Activated CD4-positive, alpha-beta T cell treated with anti-CD3 and anti-CD28 coated beads, Interleukin-2, amount 10 ng/mL, durations not matched to agents 7 days and 5 days (primary cell): ENCODE measurements at regions not wholly inside any gene's neighbourhood (a gene's known extent, or its start where the extent isn't known, plus 50 kb on each side); places are given as distances from the start of the nearest gene placed in this dataset.

Source experiments
- CTCF ChIA-PET: fragments of 350-600 bp; sonication (Branson Sonifier 250); formaldehyde crosslinking; loops from one replicate; lab custom pipeline; 2021; ENCODE audit warnings: antibody characterized with exemption; lab: Charles Lee
- POLR2A ChIA-PET: fragments of 350-600 bp; sonication (Branson Sonifier 250); formaldehyde crosslinking; loops from one replicate; lab custom pipeline; 2021; ENCODE audit warnings: antibody characterized with exemption; lab: Charles Lee
- DNase-seq: peaks from one replicate; pipeline ENCODE4 v3.0.0-alpha.2; 2020
- H3K27ac Mint-ChIP-seq: one replicate; pipeline ENCODE4 v1.8.0; 2021; ENCODE audit warnings: mild to moderate bottlenecking, moderate library complexity, mixed read lengths
- H3K27me3 Mint-ChIP-seq: one replicate; pipeline ENCODE4 v1.8.0; 2021; ENCODE audit warnings: mixed read lengths
- H3K36me3 Mint-ChIP-seq: one replicate; pipeline ENCODE4 v1.8.0; 2021; ENCODE audit warnings: low read depth, mixed read lengths
- H3K4me1 Mint-ChIP-seq: one replicate; pipeline ENCODE4 v1.8.0; 2021; ENCODE audit warnings: mixed read lengths
- H3K4me3 Mint-ChIP-seq: one replicate; pipeline ENCODE4 v1.8.0; 2021; ENCODE audit warnings: mild to moderate bottlenecking, moderate library complexity, mixed read lengths
- H3K9me3 Mint-ChIP-seq: one replicate; pipeline ENCODE4 v1.8.0; 2021; ENCODE audit warnings: mixed read lengths

DNA sequence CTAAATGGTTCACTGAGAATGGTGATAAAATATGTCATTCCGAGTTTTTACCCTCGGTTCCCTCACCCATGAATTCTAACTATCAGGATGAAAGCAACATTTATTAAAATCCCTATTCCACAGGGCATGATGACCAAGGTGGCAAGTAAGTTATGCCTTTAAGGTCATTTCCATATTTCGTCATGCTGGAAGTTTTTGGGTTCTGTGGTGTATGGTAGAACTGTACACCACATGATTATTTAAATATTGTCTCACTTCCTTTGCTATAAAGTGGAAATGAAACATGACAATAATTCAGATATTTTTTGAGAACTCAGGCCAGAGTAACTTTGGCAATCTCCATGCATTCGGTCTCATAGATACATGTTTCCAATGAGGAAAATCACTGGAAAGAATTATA lies 68.5 kb upstream of the CARD18 start:
- DNase-seq: no peak
- no peaks in the 10 kb centered on the region for H3K27me3 Mint-ChIP-seq
- no peaks in the 10 kb centered on the region for H3K36me3 Mint-ChIP-seq
- ChIA-PET POLR2A (no interaction called here), CTCF (interaction anchor here (1.2 kb wide), 1 partner anchor 11 kb away, joined by 3 read pairs; no protein-coding TSS in a partner anchor)
- no peak overlapping the region for H3K4me3 Mint-ChIP-seq
- H3K9me3 Mint-ChIP-seq: no peaks in the 10 kb centered on the region
- H3K4me1 Mint-ChIP-seq: peaks cover 8% of the 10 kb centered on the region
- H3K27ac Mint-ChIP-seq: no peak overlapping the region

DNA sequence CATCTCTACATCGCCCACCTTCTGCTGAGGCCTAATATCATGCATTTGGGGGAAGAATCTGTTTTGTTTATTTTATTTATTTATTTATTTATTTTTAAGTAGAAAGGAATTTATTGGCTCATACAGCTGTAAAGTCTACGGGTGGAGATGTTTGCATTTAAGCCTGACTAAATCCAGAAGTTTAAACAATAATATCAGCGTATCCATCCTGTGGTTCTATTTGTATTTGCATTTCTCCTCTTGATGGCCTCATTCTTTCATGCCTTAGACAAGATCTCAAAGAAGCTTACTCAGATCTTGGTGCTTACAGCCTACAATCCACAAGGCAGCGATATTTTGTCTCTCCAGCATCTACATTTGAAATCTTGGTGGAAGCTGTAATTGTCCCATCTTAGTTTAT lies 67.1 kb upstream of the CARD18 start:
- H3K27me3 Mint-ChIP-seq: no peaks in the 10 kb centered on the region
- H3K4me3 Mint-ChIP-seq: no peak overlapping the region
- DNase-seq: no peak
- no peaks in the 10 kb centered on the region for H3K36me3 Mint-ChIP-seq
- H3K4me1 Mint-ChIP-seq: peaks cover 15% of the 10 kb centered on the region
- H3K27ac Mint-ChIP-seq: no peak overlapping the region
- no peaks in the 10 kb centered on the region for H3K9me3 Mint-ChIP-seq
- ChIA-PET POLR2A (no interaction called here), CTCF (interaction anchor here (0.6 kb wide), 1 partner anchor 311 kb away, joined by 3 read pairs; no protein-coding TSS in a partner anchor)

GRCh38 chr11:105204636-105205035 lies 65.1 kb upstream of the CARD18 start:
- ChIA-PET CTCF (no interaction called here), POLR2A (no interaction called here)
- no peaks in the 10 kb centered on the region for H3K36me3 Mint-ChIP-seq
- H3K27me3 Mint-ChIP-seq: peaks cover 2% of the 10 kb centered on the region
- no peak overlapping the region for H3K27ac Mint-ChIP-seq
- no peaks in the 10 kb centered on the region for H3K9me3 Mint-ChIP-seq
- peaks cover 15% of the 10 kb centered on the region for H3K4me1 Mint-ChIP-seq
- H3K4me3 Mint-ChIP-seq: no peak overlapping the region
- DNase-seq: no peak

- H3K36me3 Mint-ChIP-seq: no peaks in the 10 kb centered on the region
- peaks cover 2% of the 10 kb centered on the region for H3K27me3 Mint-ChIP-seq
- ChIA-PET CTCF (no interaction called here), POLR2A (interaction anchor here (0.6 kb wide), 1 partner anchor 104 kb away, joined by 3 read pairs; no protein-coding TSS in a partner anchor)
- peaks cover 15% of the 10 kb centered on the region for H3K4me1 Mint-ChIP-seq
- no peak overlapping the region for H3K27ac Mint-ChIP-seq
- DNase-seq: no peak
- no peak overlapping the region for H3K4me3 Mint-ChIP-seq
- H3K9me3 Mint-ChIP-seq: no peaks in the 10 kb centered on the region
Observed at GRCh38 chr11:105203569-105204240, 64.1 kb upstream of the CARD18 start.

DNA sequence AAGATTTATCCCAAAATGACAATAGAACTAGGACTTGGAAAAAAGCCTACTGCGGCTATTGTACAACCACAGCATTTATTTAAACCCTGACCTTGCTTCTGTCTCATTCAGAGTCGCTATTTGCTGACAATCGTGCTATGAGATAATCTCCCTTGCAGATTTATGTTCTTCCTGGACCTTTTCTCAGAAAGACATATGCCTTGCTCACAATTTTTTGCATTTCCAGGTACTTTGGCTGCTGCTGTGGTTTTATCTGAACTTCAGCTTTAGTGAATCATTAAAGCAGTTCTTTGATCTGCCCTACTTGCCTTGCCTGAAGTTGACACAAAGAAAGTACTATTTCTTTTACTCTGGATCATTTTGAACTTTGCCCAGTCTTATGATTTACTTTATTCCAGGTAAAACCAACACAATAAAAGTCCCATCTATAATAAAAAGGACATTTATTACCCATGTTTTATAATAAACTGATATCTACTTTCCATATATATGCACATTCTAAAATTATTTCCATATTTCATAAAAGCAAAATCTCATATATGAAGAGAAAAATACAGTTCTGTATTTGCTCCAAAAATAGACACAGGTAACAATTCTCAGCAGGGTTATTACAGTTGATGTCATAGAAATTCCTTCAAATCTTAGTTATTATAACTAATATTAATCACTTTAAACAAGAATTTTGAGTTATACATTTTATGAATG lies 63.4 kb upstream of the CARD18 start:
- Mint-ChIP-seq H3K4me1 (peaks cover 15% of the 10 kb centered on the region), H3K27me3 (peaks cover 2% of the 10 kb centered on the region), H3K27ac (peak overlapping the region; percentile 0), H3K9me3 (no peaks in the 10 kb centered on the region), H3K4me3 (no peak overlapping the region), H3K36me3 (no peaks in the 10 kb centered on the region)
- POLR2A ChIA-PET: interaction anchor here (0.6 kb wide), 1 partner anchor 103 kb away, joined by 3 read pairs; no protein-coding TSS in a partner anchor
- peak; percentile 9 for DNase-seq
- CTCF ChIA-PET: no interaction called here

DNA sequence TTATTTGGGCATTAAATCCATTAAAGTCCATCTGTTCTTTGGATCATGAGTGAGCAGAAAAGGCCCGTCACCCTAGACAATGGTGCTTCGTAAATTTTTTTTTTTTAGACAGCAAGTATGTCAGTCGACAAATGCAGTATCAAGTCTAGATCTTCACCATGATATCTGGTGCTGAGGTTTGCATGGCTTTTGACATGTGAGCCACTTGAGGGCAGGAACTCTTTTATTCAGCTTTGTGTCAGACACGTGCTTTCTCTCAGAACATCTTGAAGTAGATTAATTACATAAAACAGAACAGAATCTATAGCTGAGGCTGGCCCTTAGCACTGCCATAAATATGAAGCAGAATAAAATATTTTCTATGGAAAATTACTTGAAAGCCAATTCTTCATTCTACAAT lies 62.9 kb upstream of the CARD18 start:
- no peaks in the 10 kb centered on the region for H3K9me3 Mint-ChIP-seq
- no peak for DNase-seq
- no peak overlapping the region for H3K4me3 Mint-ChIP-seq
- ChIA-PET POLR2A (no interaction called here), CTCF (no interaction called here)
- H3K4me1 Mint-ChIP-seq: peaks cover 15% of the 10 kb centered on the region
- H3K27ac Mint-ChIP-seq: no peak overlapping the region
- no peaks in the 10 kb centered on the region for H3K36me3 Mint-ChIP-seq
- H3K27me3 Mint-ChIP-seq: peaks cover 2% of the 10 kb centered on the region

DNA sequence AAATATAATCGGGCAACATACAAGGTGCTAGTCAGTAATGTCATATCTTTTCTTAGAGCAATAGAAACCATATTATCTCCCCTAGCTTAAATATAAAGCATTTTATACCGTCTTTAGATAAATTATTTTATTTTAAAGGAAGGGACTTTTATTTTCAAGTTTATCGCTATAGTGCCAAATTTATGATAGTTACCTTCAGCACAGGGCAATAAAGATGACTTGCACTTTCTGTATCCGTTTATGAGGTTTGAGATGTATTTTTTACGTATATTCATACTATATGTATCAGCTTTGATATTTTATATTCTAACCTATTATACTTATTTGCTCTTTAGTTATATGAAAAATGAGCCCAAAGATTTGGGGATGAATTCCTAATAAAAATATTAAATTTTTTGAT lies 61.6 kb upstream of the CARD18 start:
- Mint-ChIP-seq H3K9me3 (no peaks in the 10 kb centered on the region), H3K27ac (no peak overlapping the region), H3K27me3 (peaks cover 2% of the 10 kb centered on the region), H3K36me3 (no peaks in the 10 kb centered on the region), H3K4me1 (peaks cover 15% of the 10 kb centered on the region), H3K4me3 (no peak overlapping the region)
- DNase-seq: no peak
- ChIA-PET POLR2A (no interaction called here), CTCF (no interaction called here)

DNA sequence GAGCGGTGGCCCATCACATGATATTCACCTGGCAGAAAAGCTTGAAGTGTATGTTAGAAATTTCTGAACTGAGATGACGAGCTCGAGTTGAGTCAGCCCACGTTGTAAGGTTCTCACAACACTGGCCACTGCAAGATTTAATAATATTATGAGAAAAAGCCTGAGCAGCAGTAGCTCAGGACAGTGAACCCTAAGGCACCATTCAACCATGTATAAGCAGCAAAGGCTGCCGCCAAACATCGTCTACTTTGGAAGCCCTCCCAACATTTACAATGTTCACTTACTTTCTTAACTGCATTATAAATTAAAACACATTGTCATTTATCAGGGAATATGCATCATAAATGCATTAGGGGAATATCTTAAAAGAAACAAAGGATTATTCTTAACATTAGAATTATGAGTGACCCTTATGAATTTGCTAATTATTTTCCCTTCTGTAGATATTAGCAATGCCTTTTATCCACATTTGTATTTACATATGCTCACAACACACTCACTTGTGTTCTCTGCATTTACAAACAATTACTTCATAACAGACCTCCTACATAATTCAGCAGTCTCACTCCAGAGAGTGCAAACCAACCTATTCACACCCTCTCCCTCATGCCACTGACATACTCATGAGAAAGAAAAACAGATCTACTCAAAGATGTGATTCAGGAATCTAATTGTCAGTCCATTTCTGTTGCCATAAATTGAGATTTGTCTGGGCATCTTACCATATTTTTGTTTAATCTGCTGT lies 57.7 kb upstream of the CARD18 start:
- H3K4me3 Mint-ChIP-seq: no peak overlapping the region
- H3K27ac Mint-ChIP-seq: no peak overlapping the region
- no peaks in the 10 kb centered on the region for H3K4me1 Mint-ChIP-seq
- CTCF ChIA-PET: interaction anchor here (1.2 kb wide), 1 partner anchor 12 kb away, joined by 3 read pairs; no protein-coding TSS in a partner anchor
- no peak for DNase-seq
- POLR2A ChIA-PET: no interaction called here
- H3K36me3 Mint-ChIP-seq: no peaks in the 10 kb centered on the region
- H3K27me3 Mint-ChIP-seq: peaks cover 9% of the 10 kb centered on the region
- H3K9me3 Mint-ChIP-seq: no peaks in the 10 kb centered on the region

DNA sequence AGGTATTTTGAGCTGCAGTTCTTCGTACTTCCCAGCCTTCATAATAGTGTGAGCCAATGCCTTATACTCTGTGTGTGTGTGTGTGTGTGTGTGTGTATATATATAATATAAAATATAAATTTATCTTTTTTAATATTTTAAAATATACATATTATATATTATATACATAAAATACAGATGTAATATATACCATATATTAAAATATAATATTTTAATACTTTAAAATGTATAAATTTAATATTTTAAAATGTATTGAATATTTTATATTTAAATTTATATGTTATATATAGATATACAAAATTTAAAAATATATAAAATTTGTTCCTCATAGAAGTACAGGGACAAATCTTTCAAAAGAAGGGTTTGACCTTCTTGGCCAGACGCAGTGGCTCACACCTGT lies 53.7 kb upstream of the CARD18 start:
- no peaks in the 10 kb centered on the region for H3K36me3 Mint-ChIP-seq
- H3K27ac Mint-ChIP-seq: no peak overlapping the region
- H3K4me1 Mint-ChIP-seq: no peaks in the 10 kb centered on the region
- DNase-seq: no peak
- ChIA-PET POLR2A (no interaction called here), CTCF (interaction anchor here (0.5 to 0.6 kb wide), 2 partner anchors 658 to 1802 kb away, joined by 3 read pairs; no protein-coding TSS in a partner anchor)
- peaks cover 15% of the 10 kb centered on the region for H3K27me3 Mint-ChIP-seq
- no peak overlapping the region for H3K4me3 Mint-ChIP-seq
- no peaks in the 10 kb centered on the region for H3K9me3 Mint-ChIP-seq

DNA sequence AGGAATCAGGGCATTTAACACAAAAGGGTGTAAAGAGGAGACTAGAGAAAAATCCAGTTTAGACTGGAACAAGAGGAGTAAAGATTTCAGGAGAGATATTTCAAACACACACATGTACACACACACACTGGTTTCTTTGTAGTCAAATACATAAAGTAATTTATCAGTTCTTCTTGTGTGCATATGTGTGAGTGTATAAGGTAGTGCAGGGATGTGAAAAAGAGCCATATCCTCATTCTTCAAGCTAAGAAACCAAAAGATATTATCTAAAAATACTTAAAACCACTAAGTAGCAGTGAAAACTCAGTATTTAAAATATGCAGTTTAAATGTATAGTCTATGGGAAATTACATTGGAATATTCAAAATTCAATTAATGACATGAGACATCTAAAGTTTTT lies 52.5 kb upstream of the CARD18 start:
- no peaks in the 10 kb centered on the region for H3K36me3 Mint-ChIP-seq
- ChIA-PET POLR2A (no interaction called here), CTCF (no interaction called here)
- no peak overlapping the region for H3K27ac Mint-ChIP-seq
- DNase-seq: no peak
- no peaks in the 10 kb centered on the region for H3K4me1 Mint-ChIP-seq
- H3K9me3 Mint-ChIP-seq: no peaks in the 10 kb centered on the region
- no peak overlapping the region for H3K4me3 Mint-ChIP-seq
- peaks cover 15% of the 10 kb centered on the region for H3K27me3 Mint-ChIP-seq

DNA sequence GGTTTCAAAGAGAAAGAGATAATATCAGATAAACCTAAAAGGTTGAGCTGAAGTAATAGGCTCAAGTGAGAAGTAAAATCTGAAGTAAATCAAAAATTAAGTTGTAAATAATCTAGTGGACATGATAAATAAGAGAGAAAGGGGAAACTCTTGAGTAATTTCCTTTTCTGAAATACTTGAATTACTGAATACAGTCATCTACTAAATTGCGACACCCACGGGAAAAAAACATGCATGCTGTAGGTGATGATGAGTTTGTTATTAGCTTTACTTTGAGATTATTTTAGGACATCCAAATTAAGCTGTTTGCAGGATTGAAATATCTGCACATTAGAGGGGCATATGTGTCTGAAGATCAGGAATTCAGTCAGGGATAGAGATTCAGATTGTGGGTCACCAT lies 50.0 kb upstream of the CARD18 start:
- ChIA-PET POLR2A (no interaction called here), CTCF (no interaction called here)
- Mint-ChIP-seq H3K4me1 (no peaks in the 10 kb centered on the region), H3K4me3 (no peak overlapping the region), H3K9me3 (no peaks in the 10 kb centered on the region), H3K36me3 (no peaks in the 10 kb centered on the region), H3K27ac (no peak overlapping the region), H3K27me3 (peaks cover 12% of the 10 kb centered on the region)
- DNase-seq: no peak
